Fibroblast of pulmonary artery (primary cell): ENCODE measurements at regions not wholly inside any gene's neighbourhood (a gene's known extent, or its start where the extent isn't known, plus 50 kb on each side); places are given as distances from the start of the nearest gene placed in this dataset.

ENCODE experiments used
- DNase-seq: peaks from one replicate; pipeline ENCODE4 v3.0.0-alpha.2; 2010; ENCODE audit warnings: low read depth
- H3K4me3 ChIP-seq: replicated peaks from 2 replicates; pipeline ENCODE4 v1.5.1; 2011; ENCODE audit warnings: low read depth, mild to moderate bottlenecking, control low read depth, low read length, moderate library complexity
- TF ChIP-seq, protein P1 (sequence below): IDR thresholded peaks from 2 replicates; pipeline ENCODE4 v1.5.1; 2011; ENCODE audit warnings: mild to moderate bottlenecking, control low read depth, low read length, inconsistent platforms; ENCODE audit errors: missing control alignments

DNA sequence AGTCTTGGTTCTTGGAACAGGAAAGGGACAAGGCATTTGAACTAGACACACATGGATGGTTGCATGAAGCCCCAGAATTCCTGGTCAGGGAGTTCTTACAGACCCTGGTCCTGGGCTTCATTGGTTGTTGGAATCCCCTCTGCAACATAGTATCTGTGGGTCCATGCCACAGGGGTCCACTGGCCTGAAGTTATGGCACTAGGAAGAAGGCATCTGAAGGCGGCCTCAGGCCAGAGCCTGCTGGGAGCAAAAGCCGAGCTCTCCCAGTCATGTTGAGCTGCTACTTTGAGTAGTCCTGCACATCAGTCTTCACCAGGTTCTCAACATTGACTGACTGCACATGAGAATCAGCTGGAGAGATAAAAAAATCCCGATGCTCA, 71.1 kb upstream of the PITX1 start:
- TF ChIP-seq, protein P1, sequence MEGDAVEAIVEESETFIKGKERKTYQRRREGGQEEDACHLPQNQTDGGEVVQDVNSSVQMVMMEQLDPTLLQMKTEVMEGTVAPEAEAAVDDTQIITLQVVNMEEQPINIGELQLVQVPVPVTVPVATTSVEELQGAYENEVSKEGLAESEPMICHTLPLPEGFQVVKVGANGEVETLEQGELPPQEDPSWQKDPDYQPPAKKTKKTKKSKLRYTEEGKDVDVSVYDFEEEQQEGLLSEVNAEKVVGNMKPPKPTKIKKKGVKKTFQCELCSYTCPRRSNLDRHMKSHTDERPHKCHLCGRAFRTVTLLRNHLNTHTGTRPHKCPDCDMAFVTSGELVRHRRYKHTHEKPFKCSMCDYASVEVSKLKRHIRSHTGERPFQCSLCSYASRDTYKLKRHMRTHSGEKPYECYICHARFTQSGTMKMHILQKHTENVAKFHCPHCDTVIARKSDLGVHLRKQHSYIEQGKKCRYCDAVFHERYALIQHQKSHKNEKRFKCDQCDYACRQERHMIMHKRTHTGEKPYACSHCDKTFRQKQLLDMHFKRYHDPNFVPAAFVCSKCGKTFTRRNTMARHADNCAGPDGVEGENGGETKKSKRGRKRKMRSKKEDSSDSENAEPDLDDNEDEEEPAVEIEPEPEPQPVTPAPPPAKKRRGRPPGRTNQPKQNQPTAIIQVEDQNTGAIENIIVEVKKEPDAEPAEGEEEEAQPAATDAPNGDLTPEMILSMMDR: no peak
- DNase-seq: no peak
- no peak overlapping the region for H3K4me3 ChIP-seq

DNA sequence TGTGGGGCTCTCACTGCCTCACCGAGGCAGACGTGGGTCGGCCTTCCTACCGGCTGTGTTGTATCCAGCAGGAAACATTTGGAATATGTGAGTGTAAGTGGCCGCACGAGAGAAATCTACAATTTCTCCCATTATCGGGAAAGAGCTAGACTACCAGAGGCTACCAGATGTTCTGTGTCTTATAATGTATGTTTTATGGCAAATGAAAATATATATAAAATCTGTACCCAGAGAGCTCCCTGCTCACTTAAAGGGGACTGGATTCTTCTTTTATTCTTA, 69.5 kb upstream of the PITX1 start:
- TF ChIP-seq, protein P1: no peak
- no peak overlapping the region for H3K4me3 ChIP-seq
- DNase-seq: no peak

GRCh38 chr5:135102716-135103574, 68.9 kb upstream of the PITX1 start:
- TF ChIP-seq, protein P1: no peak
- no peak overlapping the region for H3K4me3 ChIP-seq
- DNase-seq: no peak

DNA sequence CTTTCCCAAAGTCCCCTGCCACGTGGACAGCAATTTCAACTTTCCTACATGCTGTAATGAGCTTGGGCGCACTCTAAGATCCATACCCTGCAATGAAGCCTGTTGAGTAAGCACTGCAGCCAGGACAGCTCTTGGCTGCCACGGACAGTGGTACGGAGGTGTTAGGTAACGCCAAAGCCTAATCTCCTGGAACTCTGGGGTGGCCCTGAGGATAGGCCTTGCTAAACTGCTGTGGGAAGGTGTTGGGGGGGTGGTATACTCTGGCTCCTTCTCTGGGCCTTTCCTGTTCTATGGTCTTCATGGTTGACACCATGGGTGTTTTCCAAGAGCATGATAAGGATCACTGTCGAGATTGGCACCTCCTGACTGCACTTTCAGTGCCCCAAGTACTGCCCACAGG, 66.4 kb upstream of the PITX1 start:
- no peak overlapping the region for H3K4me3 ChIP-seq
- TF ChIP-seq, protein P1: no peak
- no peak for DNase-seq

DNA sequence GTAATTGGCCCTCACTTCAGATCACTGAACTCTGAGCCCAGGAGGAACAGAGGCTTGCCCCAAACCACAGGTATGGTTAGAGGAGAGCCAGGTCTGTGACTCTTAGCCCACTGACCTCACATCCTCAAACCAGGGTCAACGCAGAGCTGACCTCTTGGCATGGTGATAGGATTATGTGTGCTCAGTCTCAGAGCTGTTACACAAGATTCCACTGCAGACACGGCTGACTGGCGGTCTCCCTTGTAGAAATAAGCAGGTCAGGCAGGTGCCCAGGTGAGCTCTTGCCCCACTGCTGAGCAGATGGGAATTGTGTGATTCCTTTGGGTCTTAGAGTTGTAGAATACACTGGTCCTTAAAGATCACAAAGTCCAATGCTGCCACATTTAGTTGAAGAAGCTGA, 66.0 kb upstream of the PITX1 start:
- no peak for DNase-seq
- H3K4me3 ChIP-seq: no peak overlapping the region
- TF ChIP-seq, protein P1: no peak

- no peak overlapping the region for H3K4me3 ChIP-seq
- TF ChIP-seq, protein P1: no peak
- no peak for DNase-seq
Measured at GRCh38 chr5:135097390-135097789, 63.4 kb upstream of the PITX1 start.

DNA sequence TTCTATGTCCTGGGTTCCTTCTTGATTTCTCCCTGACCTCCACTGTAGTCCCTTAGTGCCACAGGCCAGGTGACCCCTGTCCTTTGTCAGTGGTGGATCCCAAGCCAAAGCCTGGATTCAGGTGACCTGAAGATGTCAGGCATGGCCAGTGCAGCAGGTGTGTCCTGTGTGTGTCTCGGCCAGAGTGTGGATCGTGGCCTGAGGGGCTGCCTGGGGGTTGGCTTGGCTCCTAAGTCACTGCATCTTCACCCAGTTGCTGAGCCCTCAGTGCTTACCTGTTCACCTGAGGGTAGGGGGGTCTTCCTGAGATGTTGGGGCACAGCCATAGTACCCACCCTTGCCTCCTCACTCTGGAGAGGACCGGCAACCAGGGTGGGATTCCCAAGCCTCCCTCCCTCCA, 61.8 kb upstream of the PITX1 start:
- DNase-seq: no peak
- TF ChIP-seq, protein P1: no peak
- no peak overlapping the region for H3K4me3 ChIP-seq
